OCI-LY7 (cell line): ENCODE measurements at regions not wholly inside any gene's neighbourhood (a gene's known extent, or its start where the extent isn't known, plus 50 kb on each side); places are given as distances from the start of the nearest gene placed in this dataset.

Source experiments
- BruUV-seq: library from RNA; stranded (reverse); fragments of 400-500 nt; replicated peaks from 2 replicates; lab custom pipeline; 2021; lab: Mats Ljungman, UMichigan
- CTCF ChIA-PET: fragments of 300-600 bp; sonication (Branson Sonifier 250); formaldehyde crosslinking; loops from one replicate; lab custom pipeline; 2022; ENCODE audit warnings: antibody characterized with exemption; ENCODE audit not compliant: unreplicated experiment; lab: Charles Lee
- POLR2A ChIA-PET: fragments of 300-600 bp; sonication (Branson Sonifier 250); formaldehyde crosslinking; loops from one replicate; lab custom pipeline; 2022; ENCODE audit warnings: antibody characterized with exemption; lab: Charles Lee
- DNase-seq: peaks from one replicate; pipeline ENCODE4 v3.0.0-alpha.2; 2015; ENCODE audit warnings: low spot score
- H2AFZ ChIP-seq: fragments of 200-600 bp; sonication (generic), shearing (Covaris generic); 2 replicates; pipeline ENCODE4 v1.6.1; 2014; ENCODE audit warnings: mild to moderate bottlenecking, antibody characterized with exemption, low read length, moderate library complexity
- H3K27ac ChIP-seq: fragments of 200-600 bp; sonication (generic); 2 replicates; pipeline ENCODE4 v1.5.1; 2014; ENCODE audit warnings: mixed run types, low read depth, mild to moderate bottlenecking, moderate library complexity, low read length, inconsistent platforms; ENCODE audit not compliant: poor library complexity, severe bottlenecking
- H3K36me3 ChIP-seq: fragments of 200-600 bp; sonication (generic); 2 replicates; pipeline ENCODE4 v1.6.1; 2014; ENCODE audit warnings: mild to moderate bottlenecking, antibody characterized with exemption, low read length, moderate library complexity, mixed read lengths; ENCODE audit not compliant: insufficient read depth
- H3K4me1 ChIP-seq: fragments of 200-600 bp; sonication (generic); 2 replicates; pipeline ENCODE4 v1.5.1; 2014; ENCODE audit warnings: mild to moderate bottlenecking, low read length; ENCODE audit not compliant: insufficient read depth, poor library complexity, severe bottlenecking
- H3K4me2 ChIP-seq: fragments of 200-600 bp; sonication (generic); 2 replicates; pipeline ENCODE4 v1.6.1; 2014; ENCODE audit warnings: mild to moderate bottlenecking, low read length
- H3K4me3 ChIP-seq: fragments of 200-600 bp; sonication (generic); 2 replicates; pipeline ENCODE4 v1.5.1; 2014; ENCODE audit warnings: mild to moderate bottlenecking, low read depth, low read length; ENCODE audit not compliant: poor library complexity, severe bottlenecking
- H3K79me2 ChIP-seq: fragments of 200-600 bp; sonication (generic); 2 replicates; pipeline ENCODE4 v1.6.1; 2016; ENCODE audit warnings: low read depth, mild to moderate bottlenecking, low read length, moderate library complexity, mixed read lengths; ENCODE audit not compliant: insufficient read depth
- H3K9me2 ChIP-seq: fragments of 200-600 bp; sonication (generic); 2 replicates; pipeline ENCODE4 v1.6.1; 2016; ENCODE audit warnings: mild to moderate bottlenecking, low read length, mixed read lengths; ENCODE audit not compliant: insufficient read depth
- H3K9me3 ChIP-seq: fragments of 200-600 bp; sonication (generic); 2 replicates; pipeline ENCODE4 v1.6.1; 2014; ENCODE audit warnings: mild to moderate bottlenecking, mixed run types, low read length, mixed read lengths
- H4K20me1 ChIP-seq: fragments of 200-600 bp; sonication (generic); 2 replicates; pipeline ENCODE4 v1.6.1; 2014; ENCODE audit warnings: mild to moderate bottlenecking, antibody characterized with exemption, low read length, moderate library complexity, mixed read lengths; ENCODE audit not compliant: insufficient read depth
- CTCF ChIP-seq: fragments of 200-600 bp; sonication (generic); conservative IDR thresholded peaks from 2 replicates; pipeline ENCODE4 v1.5.1; 2014; ENCODE audit warnings: mild to moderate bottlenecking, antibody characterized with exemption, low read length, moderate library complexity, mixed read lengths
- EZH2phosphoT487 ChIP-seq: fragments of 200-600 bp; sonication (generic); IDR thresholded peaks from 2 replicates; pipeline ENCODE4 v1.6.1; 2018; ENCODE audit warnings: low read depth, borderline replicate concordance, mild to moderate bottlenecking, mixed run types, antibody characterized with exemption, low read length, moderate library complexity, mixed read lengths
- intact Hi-C: fragments of 100-400 bp; cut with micrococcal nuclease; formaldehyde crosslinking; loops from one replicate; pipeline ENCODE4 v1.10.0; 2022; ENCODE audit not compliant: unreplicated experiment

GRCh38 chr10:44697116-44697515 lies 214.0 kb upstream of the TMEM72 start:
- no peaks in the 10 kb centered on the region for H3K9me3 ChIP-seq
- no peaks in the 10 kb centered on the region for H3K36me3 ChIP-seq
- DNase-seq, result no peak
- H3K4me2 ChIP-seq, result no peak overlapping the region
- TF ChIP-seq EZH2phosphoT487 (no peak), CTCF (no peak)
- H3K4me3 ChIP-seq, result no peak overlapping the region
- H2AFZ ChIP-seq, result no peak overlapping the region
- POLR2A ChIA-PET, result no interaction called here
- H3K4me1 ChIP-seq, result no peaks in the 10 kb centered on the region
- no peaks in the 10 kb centered on the region for H4K20me1 ChIP-seq
- H3K79me2 ChIP-seq, result no peaks in the 10 kb centered on the region
- H3K9me2 ChIP-seq, result no peaks in the 10 kb centered on the region
- H3K27ac ChIP-seq, result no peak overlapping the region
- intact Hi-C loops, result no loop called here
- BruUV-seq, result no TSS peak
- CTCF ChIA-PET, result no interaction called here

GRCh38 chr10:44702531-44702930 lies 208.6 kb upstream of the TMEM72 start:
- ChIA-PET POLR2A (no interaction called here), CTCF (no interaction called here)
- DNase-seq, result no peak
- no peak overlapping the region for H2AFZ ChIP-seq
- BruUV-seq, result no TSS peak
- intact Hi-C loops, result no loop called here
- H3K4me1 ChIP-seq, result no peaks in the 10 kb centered on the region
- no peaks in the 10 kb centered on the region for H3K9me3 ChIP-seq
- H3K4me3 ChIP-seq, result no peak overlapping the region
- no peaks in the 10 kb centered on the region for H3K79me2 ChIP-seq
- no peaks in the 10 kb centered on the region for H3K36me3 ChIP-seq
- H4K20me1 ChIP-seq, result no peaks in the 10 kb centered on the region
- no peak overlapping the region for H3K4me2 ChIP-seq
- TF ChIP-seq CTCF, result no peak
- no peak for TF ChIP-seq EZH2phosphoT487
- H3K9me2 ChIP-seq, result no peaks in the 10 kb centered on the region
- H3K27ac ChIP-seq, result no peak overlapping the region

GRCh38 chr10:44703241-44704155 lies 207.6 kb upstream of the TMEM72 start:
- Histone ChIP-seq H3K4me3 (no peak overlapping the region), H3K9me2 (no peaks in the 10 kb centered on the region), H2AFZ (no peak overlapping the region), H4K20me1 (no peaks in the 10 kb centered on the region), H3K36me3 (no peaks in the 10 kb centered on the region), H3K27ac (no peak overlapping the region), H3K79me2 (no peaks in the 10 kb centered on the region), H3K4me1 (no peaks in the 10 kb centered on the region), H3K4me2 (no peak overlapping the region), H3K9me3 (no peaks in the 10 kb centered on the region)
- ChIA-PET CTCF (no interaction called here), POLR2A (no interaction called here)
- intact Hi-C loops, result no loop called here
- DNase-seq, result no peak
- BruUV-seq, result no TSS peak
- TF ChIP-seq EZH2phosphoT487 (no peak), CTCF (no peak)
